ENCODE measurements at regions not wholly inside any gene's neighbourhood (a gene's known extent, or its start where the extent isn't known, plus 50 kb on each side); places are given as distances from the start of the nearest gene placed in this dataset.

DNA sequence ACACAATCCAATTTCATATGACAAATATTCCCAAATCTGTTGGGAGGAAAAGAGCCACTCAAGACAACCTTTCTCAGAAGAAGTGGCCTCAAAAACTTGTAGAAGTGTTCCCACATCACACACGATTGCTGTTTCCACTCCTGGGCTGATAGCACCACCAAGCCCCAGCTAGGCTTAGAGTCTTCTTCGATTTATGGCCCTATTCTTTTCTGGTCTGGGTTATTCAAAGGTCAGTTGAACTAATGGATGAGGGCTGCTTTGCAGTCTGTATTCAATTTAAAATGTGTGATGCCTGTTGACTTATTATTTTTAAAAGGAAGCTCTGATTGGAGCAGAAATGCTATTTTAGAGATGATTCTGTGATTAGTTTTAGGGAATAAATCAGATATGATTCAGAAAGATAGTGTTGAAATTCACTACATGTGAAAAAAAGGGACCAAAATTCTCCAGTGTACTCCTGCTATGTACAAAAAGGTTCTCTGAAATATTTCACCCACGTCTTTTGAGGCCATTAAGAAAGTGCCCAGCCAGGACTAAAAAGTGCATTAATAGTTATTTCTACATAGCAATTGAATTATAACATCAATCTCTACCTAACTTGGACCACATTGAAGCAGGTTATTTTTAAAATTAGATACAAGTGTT is 57.3 kb upstream of the SPON1 start:
- DNase-seq (ENCODE audit: low spot score): no peak
- intact Hi-C loops (cut with DNase I): no loop called here
- H3K27me3 ChIP-seq (replicated peaks; ENCODE audit: insufficient read depth): no peaks in the 10 kb centered on the region
- WGBS: 53% methylated on average over 3 of the region's 3 CpGs
- H3K9me3 ChIP-seq: no peaks in the 10 kb centered on the region
- no peak overlapping the region for H3K27ac ChIP-seq
- H3K4me3 ChIP-seq: no peak overlapping the region
- no peaks in the 10 kb centered on the region for H3K36me3 ChIP-seq
- no peaks in the 10 kb centered on the region for H3K4me1 ChIP-seq (replicated peaks)
- no peak for TF ChIP-seq POLR2A (IDR thresholded peaks at IDR 0.05)

DNA sequence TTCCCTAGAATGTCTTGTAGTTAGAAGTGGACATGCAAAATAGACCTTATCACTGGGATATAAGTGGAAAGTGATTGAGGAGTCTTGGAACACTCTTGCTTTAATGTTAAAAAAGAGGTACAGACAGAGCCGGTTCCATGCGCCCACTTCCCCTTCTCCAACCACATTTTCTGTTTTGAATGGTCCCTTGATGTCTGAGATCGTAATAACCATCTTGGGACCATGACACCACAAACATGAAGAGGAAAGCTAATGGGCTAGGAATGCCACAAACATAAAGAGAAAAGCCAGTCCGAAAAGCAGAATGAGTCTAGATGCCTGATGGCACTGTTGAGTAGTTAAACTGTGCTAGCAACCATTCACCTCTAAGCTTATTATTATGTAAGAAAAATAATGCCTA is 54.8 kb upstream of the SPON1 start:
- no peaks in the 10 kb centered on the region for H3K9me3 ChIP-seq
- H3K36me3 ChIP-seq: no peaks in the 10 kb centered on the region
- WGBS: 88% methylated on average over 4 of the region's 4 CpGs
- intact Hi-C loops (cut with DNase I): no loop called here
- DNase-seq (ENCODE audit: low spot score): no peak
- H3K27me3 ChIP-seq (replicated peaks; ENCODE audit: insufficient read depth): no peaks in the 10 kb centered on the region
- H3K27ac ChIP-seq: no peak overlapping the region
- no peaks in the 10 kb centered on the region for H3K4me1 ChIP-seq (replicated peaks)
- TF ChIP-seq POLR2A (IDR thresholded peaks at IDR 0.05) (no peak), POLR2AphosphoS5 (IDR thresholded peaks at IDR 0.05) (no peak)
- TF ChIP-seq, protein P1, sequence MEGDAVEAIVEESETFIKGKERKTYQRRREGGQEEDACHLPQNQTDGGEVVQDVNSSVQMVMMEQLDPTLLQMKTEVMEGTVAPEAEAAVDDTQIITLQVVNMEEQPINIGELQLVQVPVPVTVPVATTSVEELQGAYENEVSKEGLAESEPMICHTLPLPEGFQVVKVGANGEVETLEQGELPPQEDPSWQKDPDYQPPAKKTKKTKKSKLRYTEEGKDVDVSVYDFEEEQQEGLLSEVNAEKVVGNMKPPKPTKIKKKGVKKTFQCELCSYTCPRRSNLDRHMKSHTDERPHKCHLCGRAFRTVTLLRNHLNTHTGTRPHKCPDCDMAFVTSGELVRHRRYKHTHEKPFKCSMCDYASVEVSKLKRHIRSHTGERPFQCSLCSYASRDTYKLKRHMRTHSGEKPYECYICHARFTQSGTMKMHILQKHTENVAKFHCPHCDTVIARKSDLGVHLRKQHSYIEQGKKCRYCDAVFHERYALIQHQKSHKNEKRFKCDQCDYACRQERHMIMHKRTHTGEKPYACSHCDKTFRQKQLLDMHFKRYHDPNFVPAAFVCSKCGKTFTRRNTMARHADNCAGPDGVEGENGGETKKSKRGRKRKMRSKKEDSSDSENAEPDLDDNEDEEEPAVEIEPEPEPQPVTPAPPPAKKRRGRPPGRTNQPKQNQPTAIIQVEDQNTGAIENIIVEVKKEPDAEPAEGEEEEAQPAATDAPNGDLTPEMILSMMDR (IDR thresholded peaks at IDR 0.05): no peak
- H3K4me3 ChIP-seq: no peak overlapping the region

GRCh38 chr11:13908535-13908934 is 54.0 kb upstream of the SPON1 start:
- Histone ChIP-seq H3K4me1 (replicated peaks) (no peaks in the 10 kb centered on the region), H3K4me3 (no peak overlapping the region), H3K36me3 (no peaks in the 10 kb centered on the region), H3K9me3 (no peaks in the 10 kb centered on the region), H3K27ac (no peak overlapping the region), H3K27me3 (replicated peaks; ENCODE audit: insufficient read depth) (no peaks in the 10 kb centered on the region)
- no peak for TF ChIP-seq POLR2AphosphoS5 (IDR thresholded peaks at IDR 0.05)
- TF ChIP-seq, protein P1 (IDR thresholded peaks at IDR 0.05): no peak
- TF ChIP-seq POLR2A (IDR thresholded peaks at IDR 0.05): no peak
- no peak for DNase-seq (ENCODE audit: low spot score)
- intact Hi-C loops (cut with DNase I): no loop called here
- 56% methylated on average over 4 of the region's 4 CpGs for WGBS

Small RNA genes lying in the stretch of these regions (small RNA-seq; reads per million reads assigned to genes)
- gene RNA5SP331: 0 reads per million in 2 donors

All from prostate gland (tissue), 2 donors.